ENCODE measurements at regions not wholly inside any gene's neighbourhood (a gene's known extent, or its start where the extent isn't known, plus 50 kb on each side); places are given as distances from the start of the nearest gene placed in this dataset.

DNA sequence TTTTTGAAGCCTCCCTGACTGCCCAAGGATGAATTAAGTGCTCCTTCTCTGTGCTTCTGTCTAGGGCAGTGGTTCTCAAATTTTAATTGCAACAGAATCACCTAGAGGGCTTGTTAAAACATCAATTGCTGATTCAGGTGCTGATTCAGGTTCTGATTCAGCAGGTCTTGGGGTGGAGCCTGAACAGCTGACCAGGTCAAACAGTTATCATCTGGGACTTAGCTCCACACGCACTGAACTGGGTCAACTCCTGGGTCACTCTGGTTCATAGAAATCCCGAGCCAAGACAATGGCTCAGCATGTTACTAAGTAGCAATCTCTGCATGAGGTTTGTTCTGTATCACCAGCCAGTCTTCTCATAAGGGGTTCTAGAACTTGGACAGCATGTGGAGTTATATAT is 192.3 kb downstream of the GJA1 start:
- TF ChIP-seq POLR2AphosphoS5 (IDR thresholded peaks at IDR 0.05), result no peak
- TF ChIP-seq, protein P1, sequence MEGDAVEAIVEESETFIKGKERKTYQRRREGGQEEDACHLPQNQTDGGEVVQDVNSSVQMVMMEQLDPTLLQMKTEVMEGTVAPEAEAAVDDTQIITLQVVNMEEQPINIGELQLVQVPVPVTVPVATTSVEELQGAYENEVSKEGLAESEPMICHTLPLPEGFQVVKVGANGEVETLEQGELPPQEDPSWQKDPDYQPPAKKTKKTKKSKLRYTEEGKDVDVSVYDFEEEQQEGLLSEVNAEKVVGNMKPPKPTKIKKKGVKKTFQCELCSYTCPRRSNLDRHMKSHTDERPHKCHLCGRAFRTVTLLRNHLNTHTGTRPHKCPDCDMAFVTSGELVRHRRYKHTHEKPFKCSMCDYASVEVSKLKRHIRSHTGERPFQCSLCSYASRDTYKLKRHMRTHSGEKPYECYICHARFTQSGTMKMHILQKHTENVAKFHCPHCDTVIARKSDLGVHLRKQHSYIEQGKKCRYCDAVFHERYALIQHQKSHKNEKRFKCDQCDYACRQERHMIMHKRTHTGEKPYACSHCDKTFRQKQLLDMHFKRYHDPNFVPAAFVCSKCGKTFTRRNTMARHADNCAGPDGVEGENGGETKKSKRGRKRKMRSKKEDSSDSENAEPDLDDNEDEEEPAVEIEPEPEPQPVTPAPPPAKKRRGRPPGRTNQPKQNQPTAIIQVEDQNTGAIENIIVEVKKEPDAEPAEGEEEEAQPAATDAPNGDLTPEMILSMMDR (IDR thresholded peaks at IDR 0.05), result no peak

Data from gastroesophageal sphincter (tissue), 3 donors.